Left kidney (tissue), 1 donor: ENCODE measurements at regions not wholly inside any gene's neighbourhood (a gene's known extent, or its start where the extent isn't known, plus 50 kb on each side); places are given as distances from the start of the nearest gene placed in this dataset.

Source experiments
- DNase-seq: peaks from one replicate; pipeline ENCODE4 v3.0.0-alpha.2; 2013

DNA sequence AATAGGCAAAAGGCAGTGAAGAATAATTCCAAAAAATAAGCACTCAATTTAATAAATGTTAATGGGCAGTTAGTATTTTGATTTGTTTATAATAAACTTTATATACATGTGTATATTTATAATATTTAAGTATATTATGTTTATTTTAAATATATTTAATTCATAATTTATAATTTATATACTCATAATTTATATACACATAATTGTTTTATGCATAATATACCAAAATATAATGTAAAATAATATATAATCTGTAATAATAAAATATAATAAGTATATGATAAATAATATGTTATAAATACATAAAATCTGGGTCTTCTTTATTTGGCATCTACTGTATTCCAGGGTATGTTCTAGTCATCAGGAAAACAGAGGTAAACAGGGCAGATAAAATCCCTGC lies 100.2 kb upstream of the ARID2 start:
- no peak for DNase-seq

DNA sequence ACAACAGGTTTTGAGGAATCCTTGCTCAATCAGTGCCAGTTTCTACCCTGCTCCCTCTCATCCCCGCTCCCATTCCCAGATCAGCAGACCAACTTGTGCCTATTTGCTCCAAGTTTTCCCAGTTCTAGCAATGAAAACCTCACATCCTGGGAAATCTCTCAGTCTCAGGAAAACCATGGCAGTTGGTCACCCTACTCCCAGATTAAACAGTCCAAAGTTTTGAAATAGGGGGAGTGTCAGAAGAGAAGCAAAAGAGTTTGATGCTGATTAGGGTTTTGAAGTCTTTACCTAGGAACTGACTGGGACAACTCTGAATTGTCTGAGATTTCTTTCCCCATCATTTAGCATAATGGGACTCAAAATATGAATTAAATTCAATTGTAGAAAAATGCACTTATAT lies 95.8 kb upstream of the ARID2 start:
- DNase-seq: no peak

DNA sequence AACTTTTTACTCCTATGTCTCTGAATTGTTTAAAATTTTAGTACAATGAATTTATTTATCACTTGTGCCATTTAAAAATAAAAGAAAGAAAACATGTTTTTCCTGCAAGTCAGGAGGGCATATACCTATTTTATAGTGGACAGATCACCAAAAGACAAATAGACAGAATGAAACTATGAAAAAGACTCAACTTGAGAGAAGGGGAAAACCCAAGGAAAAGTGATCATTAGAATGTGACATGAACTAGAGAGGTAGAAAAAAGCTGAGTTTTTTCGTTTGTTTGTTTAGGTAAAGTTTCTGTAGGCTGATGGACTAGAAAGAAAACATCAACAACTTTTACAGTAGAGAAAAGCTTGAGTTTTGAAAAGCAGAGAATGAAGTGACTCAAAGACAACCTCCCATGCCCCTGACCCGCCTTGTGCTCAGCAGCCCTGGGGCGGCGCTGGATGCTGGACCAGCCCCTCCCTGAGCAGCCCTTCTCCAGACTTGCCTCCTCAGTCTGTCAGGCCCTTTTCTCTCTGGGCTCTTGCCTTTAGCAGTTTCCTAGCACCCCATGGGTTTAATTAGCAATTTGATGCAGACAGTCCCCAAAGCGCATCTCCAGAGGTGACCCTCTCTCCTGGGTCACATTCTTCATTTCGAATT lies 95.1 kb upstream of the ARID2 start:
- no peak for DNase-seq

DNA sequence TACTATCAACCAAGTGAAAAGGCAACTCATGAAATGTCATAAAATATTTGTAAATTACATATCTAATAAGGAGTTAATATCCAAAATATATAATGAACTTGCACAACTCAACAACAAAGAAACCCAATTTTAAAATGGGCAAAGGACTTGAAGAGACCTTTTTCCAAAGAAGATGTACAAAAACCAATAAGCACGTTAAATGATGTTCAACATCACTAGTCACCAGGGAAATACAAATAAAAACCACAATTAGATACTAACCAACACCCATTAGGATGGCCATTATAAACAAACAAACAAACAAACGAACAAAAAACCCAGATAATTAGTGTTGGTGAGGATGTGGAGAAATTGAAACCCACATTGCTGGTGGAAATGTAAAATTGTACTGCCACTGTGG lies 92.3 kb upstream of the ARID2 start:
- no peak for DNase-seq

DNA sequence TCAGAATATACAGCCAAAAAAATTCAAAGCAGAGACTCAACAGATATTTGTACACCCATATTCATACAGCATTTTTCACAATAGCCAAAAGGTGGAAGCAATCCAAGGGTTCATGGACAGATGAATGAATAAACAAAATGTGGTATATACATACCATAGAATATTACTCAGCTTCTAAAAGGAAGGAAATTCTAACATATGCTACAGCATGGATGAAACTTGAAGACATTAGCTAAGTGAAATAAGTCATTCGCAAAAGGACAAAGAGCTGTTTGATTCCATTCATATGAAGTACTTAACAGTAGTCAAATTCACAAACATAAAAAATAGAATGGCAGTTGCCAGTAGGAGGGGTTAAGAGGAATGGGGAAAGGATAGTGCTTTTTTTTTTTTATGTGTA lies 91.8 kb upstream of the ARID2 start:
- DNase-seq: no peak

- no peak for DNase-seq
Observed at GRCh38 chr12:45638386-45638785, 91.1 kb upstream of the ARID2 start.

DNA sequence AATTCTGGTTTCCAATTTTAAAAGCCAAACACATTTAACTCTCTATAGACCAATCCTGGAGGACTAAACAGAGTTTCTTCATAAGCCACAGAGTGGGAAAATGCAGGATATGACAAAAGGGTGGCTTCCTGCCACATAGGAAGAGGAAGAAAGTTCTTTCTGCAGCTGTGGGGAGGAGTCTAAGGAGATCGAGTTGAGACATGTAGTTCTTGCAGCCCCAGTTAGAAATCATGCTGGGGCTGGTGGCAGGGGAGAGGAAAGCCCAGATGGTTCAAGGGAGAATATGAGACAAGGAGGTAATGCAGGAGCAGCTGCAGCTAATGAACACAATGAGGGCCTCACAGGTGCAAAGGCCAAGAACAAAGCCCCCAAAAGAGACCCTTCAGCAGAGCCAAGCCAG lies 85.0 kb upstream of the ARID2 start:
- DNase-seq: no peak

DNA sequence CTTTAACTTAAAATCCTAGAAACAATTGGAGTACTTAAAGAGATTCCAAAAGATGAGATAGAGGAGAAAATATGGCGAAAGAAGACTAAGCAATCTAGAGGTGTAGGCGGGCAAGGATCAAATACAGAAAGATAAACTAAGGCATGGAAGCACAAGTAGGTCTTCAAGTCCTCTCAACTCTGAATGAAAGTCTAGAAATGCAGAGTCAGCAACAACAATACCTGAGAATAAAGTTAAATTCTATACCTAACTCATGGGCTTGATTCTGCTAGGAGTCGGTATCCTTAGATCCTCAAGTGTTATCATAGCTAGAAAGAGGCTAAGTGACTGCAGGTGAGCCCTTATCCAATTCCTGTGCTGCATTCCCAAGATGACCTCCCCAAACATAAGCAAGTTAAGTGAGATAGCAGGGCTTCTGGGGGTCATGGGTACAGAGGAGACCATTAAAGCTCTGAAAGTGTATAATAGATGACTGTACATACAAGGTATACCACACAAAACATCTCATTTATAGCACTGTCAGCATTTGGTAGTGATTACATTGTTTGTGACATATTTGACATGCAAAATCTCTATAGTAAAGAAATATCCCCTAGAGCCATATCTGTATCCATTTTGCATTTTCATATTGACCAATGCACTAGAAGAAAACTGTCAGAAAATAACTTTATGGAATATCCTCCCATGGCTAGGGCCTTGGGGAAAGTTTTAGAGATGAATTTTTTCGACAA lies 82.5 kb upstream of the ARID2 start:
- no peak for DNase-seq

GRCh38 chr12:45648070-45648469 lies 81.4 kb upstream of the ARID2 start:
- no peak for DNase-seq

DNA sequence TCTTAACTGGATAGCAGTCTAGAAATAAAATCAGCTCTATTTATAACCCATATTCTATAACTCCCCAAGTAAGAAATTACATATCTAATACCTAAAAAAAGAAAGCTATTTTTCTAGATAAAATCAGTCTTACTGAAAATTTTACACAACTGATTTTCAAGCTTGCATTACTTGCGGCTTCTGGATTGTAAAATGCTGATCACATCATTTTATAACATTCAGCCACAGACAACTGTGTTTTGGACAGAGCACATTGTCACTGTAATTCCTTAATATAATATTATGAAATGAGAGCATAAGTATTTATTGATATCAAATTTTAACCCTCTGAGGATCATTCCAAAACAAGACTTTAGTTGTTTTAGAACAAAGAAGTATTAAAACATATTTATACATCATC lies 78.5 kb upstream of the ARID2 start:
- DNase-seq: no peak

- no peak for DNase-seq
Observed at GRCh38 chr12:45654002-45654665, 75.4 kb upstream of the ARID2 start.

DNA sequence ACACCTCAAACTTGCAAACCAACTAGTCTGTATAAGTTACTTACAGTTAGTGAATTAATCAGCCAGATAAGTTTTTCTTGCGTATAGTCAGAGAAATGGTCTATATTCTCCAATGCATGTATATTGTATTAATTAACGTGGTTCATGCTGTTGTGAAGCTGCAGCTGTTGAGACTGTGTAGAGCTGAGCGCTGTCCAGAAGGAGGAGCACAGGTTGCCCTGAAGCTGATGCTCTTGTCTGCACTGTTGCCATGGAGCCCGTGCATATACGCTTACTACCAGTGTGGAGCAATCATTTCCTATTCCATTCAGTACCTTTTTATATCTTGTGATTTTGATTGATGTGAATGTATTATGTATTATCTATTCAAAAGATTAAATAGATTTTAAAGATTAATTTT lies 74.3 kb upstream of the ARID2 start:
- peak; percentile 2 for DNase-seq

DNA sequence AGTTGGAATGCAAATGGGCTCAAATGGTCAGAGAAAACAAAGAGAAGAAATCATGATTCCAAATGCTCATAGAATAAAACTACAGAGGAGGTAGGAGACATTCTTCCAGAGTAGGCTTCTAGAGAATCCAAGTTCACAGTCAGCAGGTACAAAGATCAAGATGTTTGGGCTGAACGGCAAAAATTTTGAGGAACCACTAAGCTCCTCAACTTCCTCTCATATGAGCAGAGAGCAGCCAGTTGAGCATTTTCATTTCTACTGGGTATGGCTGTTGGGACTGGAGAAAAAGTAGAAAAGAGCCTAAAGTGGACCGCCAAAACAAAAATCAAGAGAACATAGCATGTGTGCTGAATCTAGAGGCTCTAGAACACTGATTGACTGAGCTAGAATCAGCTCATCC lies 73.8 kb upstream of the ARID2 start:
- DNase-seq: no peak

DNA sequence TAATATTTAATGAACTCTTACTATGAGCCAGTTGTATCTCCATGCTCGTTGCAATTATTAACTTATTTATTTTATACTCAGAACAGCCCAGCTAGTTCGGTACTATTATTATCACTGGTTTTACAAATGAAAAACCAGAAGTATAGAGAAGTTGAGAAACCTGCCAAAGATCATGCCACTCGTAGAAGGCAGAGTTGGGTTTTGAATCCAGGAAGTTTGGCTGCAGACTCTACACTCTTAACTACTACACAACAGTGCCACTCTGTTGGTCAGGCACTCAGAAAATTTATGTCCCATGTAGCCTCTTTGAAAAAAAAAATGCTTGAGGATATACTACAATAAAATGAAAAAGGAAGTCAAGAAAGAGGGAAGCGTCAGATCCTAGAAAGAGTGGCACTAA lies 71.5 kb upstream of the ARID2 start:
- DNase-seq: no peak

GRCh38 chr12:45660330-45660729 lies 69.2 kb upstream of the ARID2 start:
- no peak for DNase-seq

DNA sequence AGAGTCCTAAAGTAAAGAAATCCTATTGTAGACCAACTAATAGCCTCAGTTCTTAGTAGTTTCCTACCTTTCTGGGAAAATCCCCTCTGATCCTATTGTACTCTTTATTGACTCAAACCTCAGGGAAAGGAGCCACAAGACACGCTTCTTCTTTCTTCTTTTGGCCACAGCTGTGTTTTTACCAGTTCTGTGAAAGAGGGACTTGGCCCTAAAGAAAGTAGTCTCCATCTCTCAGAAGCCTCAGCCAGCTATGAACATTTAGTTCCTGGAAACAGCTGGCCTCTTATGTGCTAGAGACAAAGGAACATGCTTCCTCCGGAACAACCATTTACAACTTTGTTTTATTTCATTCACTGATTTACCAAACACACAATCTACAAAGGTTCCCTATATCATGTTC lies 66.1 kb upstream of the ARID2 start:
- no peak for DNase-seq

DNA sequence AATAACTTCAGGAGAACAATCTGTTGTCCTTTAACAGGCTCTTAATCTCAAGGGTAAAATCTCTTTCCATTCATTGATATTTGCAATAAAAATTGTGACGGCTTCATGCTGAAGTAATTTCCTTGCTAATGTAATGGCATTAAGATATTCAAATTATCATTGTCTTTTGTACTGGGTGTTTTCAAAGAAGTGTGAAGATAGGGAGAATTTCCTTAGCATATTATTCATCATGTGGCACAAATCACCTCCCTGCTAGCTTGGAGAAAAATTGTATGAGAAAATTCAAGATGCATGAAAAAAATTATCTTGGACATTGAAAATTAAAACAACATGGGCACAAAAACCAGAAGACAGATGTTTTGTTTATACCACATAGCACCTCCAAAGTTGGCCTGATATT lies 63.6 kb upstream of the ARID2 start:
- no peak for DNase-seq

DNA sequence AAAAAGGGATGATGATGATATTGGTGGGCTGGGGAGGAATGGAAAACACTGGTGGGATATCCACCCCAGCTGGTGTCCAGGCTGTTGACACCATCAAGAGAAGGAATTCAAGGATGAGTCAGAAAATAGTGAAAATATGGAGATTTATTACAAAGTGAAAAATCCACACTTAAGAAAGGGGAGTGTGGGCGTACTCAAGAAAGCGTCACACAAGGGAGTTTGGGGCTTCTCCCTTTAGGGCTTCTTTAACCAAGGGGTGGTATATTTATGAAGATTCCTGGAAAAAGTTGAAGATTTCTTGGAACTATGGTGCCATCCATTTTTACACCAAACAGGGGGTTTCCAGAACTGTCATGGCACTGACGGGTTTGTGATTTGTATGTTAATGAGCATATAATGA lies 63.1 kb upstream of the ARID2 start:
- DNase-seq: no peak

- DNase-seq: no peak
Observed at GRCh38 chr12:45666816-45667215, 62.7 kb upstream of the ARID2 start.

DNA sequence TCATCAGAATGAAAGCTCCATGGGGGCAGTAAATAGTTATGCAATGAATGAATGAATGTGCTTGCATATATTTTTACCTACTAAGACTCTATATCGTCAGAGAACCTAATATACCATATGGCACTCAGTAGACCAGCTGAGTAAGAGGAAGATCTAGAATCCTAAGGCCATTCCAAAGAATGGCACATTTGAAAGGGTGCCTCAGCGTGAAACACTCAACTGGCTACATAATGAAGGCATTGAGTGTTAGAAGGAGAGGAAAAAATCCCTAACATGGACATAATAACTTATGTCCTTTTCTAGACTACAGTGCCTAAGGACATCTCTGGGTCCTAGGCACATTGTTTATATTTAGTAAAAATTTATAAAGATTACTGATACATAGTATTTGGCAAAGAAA lies 61.7 kb upstream of the ARID2 start:
- DNase-seq: no peak

GRCh38 chr12:45668641-45669040 lies 60.9 kb upstream of the ARID2 start:
- DNase-seq: no peak

GRCh38 chr12:45669093-45669492 lies 60.4 kb upstream of the ARID2 start:
- no peak for DNase-seq

GRCh38 chr12:45669792-45670191 lies 59.7 kb upstream of the ARID2 start:
- no peak for DNase-seq
